ENCODE measurements at regions not wholly inside any gene's neighbourhood (a gene's known extent, or its start where the extent isn't known, plus 50 kb on each side); places are given as distances from the start of the nearest gene placed in this dataset.

DNA sequence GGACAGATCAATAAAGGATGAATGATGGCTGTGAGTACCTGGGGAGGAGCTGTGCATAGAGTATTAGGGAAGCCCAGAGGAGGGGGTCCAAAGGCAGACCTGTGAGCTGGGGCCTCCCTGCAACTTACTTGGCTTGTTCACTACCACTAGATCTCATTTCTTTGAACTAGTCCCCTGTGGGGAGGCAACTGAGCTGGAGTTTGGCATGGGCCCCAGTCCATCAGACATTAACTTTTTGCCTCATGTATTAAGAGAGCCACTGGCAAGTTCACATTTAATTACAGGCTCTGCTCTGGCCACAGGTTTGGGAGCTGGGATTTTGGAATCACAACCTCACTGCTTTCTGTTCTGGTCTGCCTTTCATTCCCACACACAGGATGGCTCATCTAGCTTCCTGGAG, 254.1 kb downstream of the PRL start:
- Histone ChIP-seq H4K20me1 (replicated peaks; ENCODE audit: control insufficient read depth, extremely low read depth, insufficient read depth, low read length) (no peaks in the 10 kb centered on the region), H3K27me3 (ENCODE audit: control insufficient read depth in 2 of 2, insufficient read depth in 2 of 2, low read length in 2 of 2) (no peaks in the 10 kb centered on the region), H3K79me2 (ENCODE audit: control insufficient read depth, insufficient read depth, low read length) (no peaks in the 10 kb centered on the region), H3K9me1 (replicated peaks; ENCODE audit: control insufficient read depth, extremely low read depth, insufficient read depth, low read length) (no peaks in the 10 kb centered on the region), H3K4me1 (ENCODE audit: control insufficient read depth, extremely low read depth, insufficient read depth, low read length) (peaks cover 11% of the 10 kb centered on the region), H3K36me3 (ENCODE audit: control insufficient read depth in 2 of 2, extremely low read depth in 1 of 2, insufficient read depth in 2 of 2, low read length in 2 of 2) (peaks cover 0 to 2% of the 10 kb centered on the region in 2 experiments), H3K9ac (replicated peaks; ENCODE audit: extremely low read depth, insufficient read depth, low read length) (no peak overlapping the region), H3K27ac (ENCODE audit: insufficient read depth, low read depth, low read length) (no peak overlapping the region), H3K4me3 (replicated peaks in 1 of 3; ENCODE audit: insufficient read depth in 1 of 3, low read depth in 1 of 3, low read length in 3 of 3) (no peak overlapping the region), H3K4me2 (ENCODE audit: insufficient read depth, low read length) (no peak overlapping the region), H3K9me3 (replicated peaks; ENCODE audit: control insufficient read depth, insufficient read depth, low read length) (no peaks in the 10 kb centered on the region), H2AFZ (ENCODE audit: low read depth, low read length) (no peak overlapping the region)
- FAIRE-seq: no peak
- TF ChIP-seq MYC (IDR thresholded peaks at IDR 0.05; ENCODE audit: low read depth, low read length) (no peak), POLR2AphosphoS5 (IDR thresholded peaks at IDR 0.05; ENCODE audit: insufficient read depth, low read depth, low read length) (no peak), JUN (IDR thresholded peaks at IDR 0.05; ENCODE audit: borderline replicate concordance, insufficient read depth, insufficient read length, low read depth) (no peak), EZH2 (IDR thresholded peaks at IDR 0.05; ENCODE audit: borderline replicate concordance, low read depth, low read length, severe bottlenecking) (no peak), FOS (IDR thresholded peaks at IDR 0.05; ENCODE audit: borderline replicate concordance, insufficient read depth, low read length) (no peak), POLR2A (IDR thresholded peaks at IDR 0.05; ENCODE audit: low read depth, low read length) (no peak), GATA2 (IDR thresholded peaks at IDR 0.05; ENCODE audit: insufficient read depth, insufficient read length, low read depth, low read length) (no peak), MAX (IDR thresholded peaks at IDR 0.05; ENCODE audit: insufficient read depth, insufficient read length) (no peak)
- TF ChIP-seq, protein P1, sequence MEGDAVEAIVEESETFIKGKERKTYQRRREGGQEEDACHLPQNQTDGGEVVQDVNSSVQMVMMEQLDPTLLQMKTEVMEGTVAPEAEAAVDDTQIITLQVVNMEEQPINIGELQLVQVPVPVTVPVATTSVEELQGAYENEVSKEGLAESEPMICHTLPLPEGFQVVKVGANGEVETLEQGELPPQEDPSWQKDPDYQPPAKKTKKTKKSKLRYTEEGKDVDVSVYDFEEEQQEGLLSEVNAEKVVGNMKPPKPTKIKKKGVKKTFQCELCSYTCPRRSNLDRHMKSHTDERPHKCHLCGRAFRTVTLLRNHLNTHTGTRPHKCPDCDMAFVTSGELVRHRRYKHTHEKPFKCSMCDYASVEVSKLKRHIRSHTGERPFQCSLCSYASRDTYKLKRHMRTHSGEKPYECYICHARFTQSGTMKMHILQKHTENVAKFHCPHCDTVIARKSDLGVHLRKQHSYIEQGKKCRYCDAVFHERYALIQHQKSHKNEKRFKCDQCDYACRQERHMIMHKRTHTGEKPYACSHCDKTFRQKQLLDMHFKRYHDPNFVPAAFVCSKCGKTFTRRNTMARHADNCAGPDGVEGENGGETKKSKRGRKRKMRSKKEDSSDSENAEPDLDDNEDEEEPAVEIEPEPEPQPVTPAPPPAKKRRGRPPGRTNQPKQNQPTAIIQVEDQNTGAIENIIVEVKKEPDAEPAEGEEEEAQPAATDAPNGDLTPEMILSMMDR (IDR thresholded peaks at IDR 0.05; ENCODE audit: extremely low read depth in 1 of 2, insufficient read depth in 1 of 2, low read depth in 1 of 2, low read length in 2 of 2): no peak
- ChIA-PET POLR2A (no interaction called here), CTCF (interaction anchor here (0.9 to 1.0 kb wide), 2 partner anchors 12 to 29 kb away, joined by 3 to 4 read pairs; no protein-coding TSS in a partner anchor)
- dilution Hi-C loops (cut with MboI; ENCODE audit: extremely low pct_ligation_motif_present, low sequenced_read_pairs) (no loop called here), intact Hi-C loops (cut with micrococcal nuclease) (no loop called here)
- DNase-seq (ENCODE audit: low read depth, low spot score): no peak
- BruUV-seq (replicated peaks): no TSS peak

All from endothelial cell of umbilical vein (primary cell).